B cell (primary cell): ENCODE measurements at regions not wholly inside any gene's neighbourhood (a gene's known extent, or its start where the extent isn't known, plus 50 kb on each side); places are given as distances from the start of the nearest gene placed in this dataset.

Source experiments
- CTCF ChIP-seq: fragments of 200-600 bp; IDR thresholded peaks from one replicate; pipeline ENCODE4 v1.8.0; 2022; ENCODE audit warnings: antibody characterized with exemption, mild to moderate bottlenecking
- EZH2 ChIP-seq: IDR thresholded peaks from 2 replicates; pipeline ENCODE4 v1.6.1; 2012; ENCODE audit warnings: borderline replicate concordance, low read depth, mild to moderate bottlenecking, moderate library complexity, low read length; ENCODE audit not compliant: insufficient read depth, poor library complexity, severe bottlenecking

GRCh38 chr5:63155310-63155631 lies 576.7 kb downstream of the LRRC70 start:
- TF ChIP-seq CTCF (no peak), EZH2 (no peak)
